ENCODE measurements at regions not wholly inside any gene's neighbourhood (a gene's known extent, or its start where the extent isn't known, plus 50 kb on each side); places are given as distances from the start of the nearest gene placed in this dataset.
"Not testable (repeated sequence)": the region's sequence is repeated elsewhere in the genome, so short reads cannot be mapped to it uniquely, and the experiment has no call there.

DNA sequence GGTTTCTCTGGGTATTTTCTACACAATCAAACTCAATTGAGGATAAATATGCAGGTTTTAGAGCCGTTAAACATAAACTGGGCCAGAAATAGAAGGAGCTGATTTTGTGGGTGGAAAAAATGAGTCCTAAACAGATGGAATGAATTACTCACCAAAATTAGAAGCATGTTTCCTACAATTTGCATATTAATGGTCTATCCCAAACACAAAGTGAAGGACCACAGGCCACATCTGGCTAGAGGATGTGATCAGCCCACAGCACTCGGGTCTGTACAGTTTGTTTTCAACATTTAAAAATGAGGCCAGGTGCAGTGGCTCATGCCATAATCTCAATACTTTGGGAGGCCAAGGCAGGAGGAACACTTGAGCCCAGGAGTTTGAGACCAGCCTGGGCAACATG lies 296.3 kb downstream of the PREX1 start:
- no peak for DNase-seq (ENCODE audit: extremely low read depth, low read depth)

DNA sequence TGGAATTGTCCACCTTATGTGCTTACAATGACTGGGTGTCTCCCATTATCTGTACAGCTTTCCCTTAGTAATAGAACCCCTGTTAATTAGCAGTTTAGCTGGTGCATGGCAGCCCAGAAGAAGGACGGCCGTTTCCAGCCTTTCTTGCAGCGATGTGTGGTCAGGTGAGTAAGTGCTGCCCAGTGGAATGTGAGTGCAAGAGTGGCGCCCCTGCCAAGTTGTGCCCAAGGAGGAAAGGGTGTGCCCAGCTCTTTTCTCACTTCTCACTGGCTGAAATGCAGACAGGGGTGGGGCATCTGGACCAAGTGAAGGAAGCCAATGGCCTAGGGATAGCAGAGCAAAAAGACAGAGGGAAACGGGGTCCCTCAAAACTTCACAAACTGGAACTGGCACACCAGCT lies 296.8 kb downstream of the PREX1 start:
- no peak for DNase-seq (ENCODE audit: extremely low read depth, low read depth)

DNA sequence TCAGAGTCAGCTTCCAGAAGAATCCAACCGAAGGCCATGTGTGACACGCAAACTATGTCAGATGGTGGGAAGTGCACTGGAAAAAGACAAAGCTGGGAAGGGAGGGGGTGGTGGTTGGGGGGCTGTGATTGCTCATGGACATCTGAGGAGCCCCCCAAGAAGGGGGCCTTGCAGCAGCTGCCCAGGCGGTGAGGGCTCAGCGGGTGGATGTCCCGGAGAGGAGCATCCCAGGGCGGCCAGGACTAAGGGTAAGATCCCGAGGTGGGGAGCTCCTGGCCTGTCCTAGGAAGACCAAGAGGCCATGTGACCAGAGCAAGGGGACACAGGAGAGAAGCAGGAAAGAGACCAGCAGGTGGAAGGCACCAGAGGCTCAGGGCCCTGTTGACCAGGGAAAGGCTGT lies 299.5 kb downstream of the PREX1 start:
- no peak for DNase-seq (ENCODE audit: extremely low read depth, low read depth)

DNA sequence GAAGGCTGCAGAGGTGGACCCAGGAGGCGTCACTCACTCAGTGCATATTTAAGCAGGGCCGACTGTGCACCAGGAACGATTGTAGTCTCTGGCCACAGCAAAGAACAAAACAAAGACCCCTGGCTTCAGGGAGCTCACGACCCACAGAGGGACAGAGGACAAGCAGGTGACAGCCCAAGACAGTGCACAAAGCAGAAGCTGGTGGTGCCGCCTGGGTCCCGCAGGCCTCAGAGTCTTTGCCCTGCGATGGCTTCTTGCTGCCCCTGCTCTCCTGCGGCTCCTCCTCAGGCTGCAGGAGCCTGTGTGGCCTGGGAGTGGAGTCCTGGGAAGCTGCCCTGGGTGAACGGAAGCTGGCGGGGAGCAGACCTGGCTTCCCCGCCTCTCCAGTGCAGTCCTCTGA lies 300.0 kb downstream of the PREX1 start:
- no peak for DNase-seq (ENCODE audit: extremely low read depth, low read depth)

DNA sequence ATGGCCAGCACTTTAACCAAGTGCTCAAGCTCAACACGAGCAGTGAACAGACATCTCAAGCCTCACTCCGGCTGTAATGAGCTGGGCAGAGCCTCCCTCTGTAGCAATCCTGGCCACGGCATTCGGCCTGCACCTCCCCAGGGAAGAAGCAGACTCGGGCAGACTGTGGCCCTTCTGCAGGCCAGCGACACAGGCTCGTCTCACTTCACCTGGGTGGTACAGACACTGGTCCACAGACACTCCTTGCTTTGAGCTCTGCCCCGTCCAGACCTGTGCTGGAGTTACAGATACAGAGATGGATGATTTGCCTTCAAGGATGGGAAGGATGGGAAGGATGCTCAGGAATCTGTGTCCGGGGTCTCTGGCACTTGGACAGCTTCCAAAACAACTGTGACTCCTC lies 300.9 kb downstream of the PREX1 start:
- DNase-seq (ENCODE audit: extremely low read depth, low read depth) = no peak

DNA sequence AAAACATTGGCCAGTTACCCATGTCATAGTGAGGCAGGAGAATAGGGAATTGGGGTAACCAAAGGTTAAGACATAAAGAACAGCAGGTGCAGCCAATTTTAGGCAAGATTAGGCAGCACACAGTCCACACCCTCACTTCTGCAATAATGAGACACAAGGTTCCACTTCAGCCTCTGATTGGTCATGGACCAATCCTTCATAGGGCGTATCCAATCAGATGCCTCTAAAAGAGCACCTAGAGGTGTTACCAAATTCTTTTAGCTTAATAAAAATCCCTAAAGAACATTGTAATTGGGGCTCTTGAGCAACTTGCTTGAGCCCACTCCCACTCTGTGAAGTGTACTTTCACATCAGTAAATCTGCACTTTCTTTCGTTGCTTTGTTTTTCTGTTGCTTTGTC lies 302.4 kb downstream of the PREX1 start:
- DNase-seq (ENCODE audit: extremely low read depth, low read depth) = no peak

DNA sequence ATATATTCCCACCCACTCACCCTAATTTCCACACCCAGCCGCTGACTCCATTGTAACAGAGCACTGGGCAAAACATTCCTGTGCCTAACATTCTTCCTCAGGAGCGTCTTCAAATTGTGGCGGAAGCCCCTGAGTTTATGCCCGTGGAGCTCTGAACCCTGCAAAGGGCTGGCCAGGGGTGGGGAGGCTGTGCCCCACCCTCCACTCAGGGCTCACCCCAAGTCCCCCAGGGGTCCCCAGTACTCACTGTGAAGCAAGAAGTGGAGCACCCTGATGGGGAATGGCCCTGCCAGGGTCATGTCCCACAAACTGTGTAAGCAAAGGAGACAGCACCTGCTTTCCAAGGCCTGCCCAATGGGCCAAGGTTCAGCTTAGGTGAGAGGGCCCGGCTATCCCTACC lies 303.2 kb downstream of the PREX1 start:
- DNase-seq (ENCODE audit: extremely low read depth, low read depth) = no peak

DNA sequence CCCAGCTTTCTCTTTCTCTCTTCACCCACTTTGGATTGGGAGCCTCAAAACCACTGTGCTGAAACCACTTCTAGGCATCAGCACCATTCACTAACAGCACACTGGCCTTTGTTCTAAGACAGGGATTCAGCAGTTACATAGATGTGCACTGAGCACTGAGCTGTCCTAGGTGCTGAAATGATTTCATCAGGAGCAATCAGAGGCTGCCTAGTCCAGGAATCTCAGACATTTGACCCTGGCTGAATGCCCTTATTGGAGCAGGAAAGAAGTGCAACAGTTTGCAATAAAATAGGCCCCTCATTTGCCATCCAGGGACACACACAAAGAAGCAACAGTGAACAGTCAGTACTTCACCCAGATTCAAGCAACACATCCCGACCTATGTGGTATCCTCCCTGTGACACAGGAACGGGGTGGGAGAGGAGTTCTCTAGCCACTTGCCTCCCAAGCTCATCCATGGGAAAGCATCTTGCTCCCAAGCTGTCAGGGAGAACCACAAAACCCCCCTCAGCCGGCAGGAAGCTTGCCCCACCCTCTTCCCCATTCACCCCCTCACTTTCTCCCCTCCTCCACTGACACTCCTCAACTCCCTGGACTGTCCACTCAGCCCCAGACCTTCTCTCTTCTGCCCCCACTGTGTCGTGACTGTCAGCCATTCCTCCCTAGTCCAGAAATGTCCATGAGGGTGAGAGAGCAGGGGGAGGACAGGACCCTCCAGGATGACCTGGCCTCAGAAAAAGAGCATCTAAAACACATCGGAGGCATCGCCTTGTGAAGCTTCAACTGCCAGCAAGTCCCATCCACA lies 304.4 kb downstream of the PREX1 start:
- peak; percentile 50 for DNase-seq (ENCODE audit: extremely low read depth, low read depth)

DNA sequence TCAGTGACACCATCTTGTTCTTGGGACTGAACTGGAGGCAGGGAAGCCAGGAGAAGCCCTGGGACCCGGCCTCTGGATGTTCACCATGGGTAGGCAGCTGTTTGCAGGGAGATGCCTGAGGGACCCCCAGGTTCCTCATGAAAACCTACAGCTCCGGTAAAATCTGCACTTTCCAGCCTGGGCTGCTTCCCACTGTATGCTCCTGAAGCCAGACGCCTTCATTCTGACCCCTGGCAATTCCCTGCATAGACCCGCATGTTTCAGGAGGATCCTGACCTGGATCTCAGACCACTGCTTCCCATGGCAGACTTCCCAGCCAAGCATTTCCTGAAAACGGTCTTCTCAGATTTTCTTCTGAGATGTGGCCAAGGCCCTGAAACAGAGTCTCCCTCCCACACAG lies 306.7 kb downstream of the PREX1 start:
- DNase-seq (ENCODE audit: extremely low read depth, low read depth) = no peak

DNA sequence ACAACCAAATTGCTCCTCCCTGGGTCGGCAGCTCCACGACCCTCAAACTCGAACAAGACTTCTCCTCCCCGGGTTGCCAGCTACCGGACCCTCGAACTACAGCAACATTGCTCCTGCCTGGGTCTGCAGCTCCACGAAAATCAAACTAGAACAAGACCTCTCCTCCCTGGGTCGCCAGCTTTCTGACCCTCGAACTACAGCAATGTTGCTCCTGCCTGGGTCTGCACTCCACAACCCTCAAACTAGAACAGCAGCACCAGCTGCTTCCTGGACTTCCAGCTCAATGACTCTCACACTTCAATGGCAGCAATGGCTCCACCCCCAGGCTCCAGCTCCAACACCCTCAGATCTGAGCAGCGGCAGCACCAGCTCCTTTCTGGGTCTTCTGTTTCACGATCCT lies 311.6 kb downstream of the PREX1 start:
- DNase-seq (ENCODE audit: extremely low read depth, low read depth) = not testable (repeated sequence)

DNA sequence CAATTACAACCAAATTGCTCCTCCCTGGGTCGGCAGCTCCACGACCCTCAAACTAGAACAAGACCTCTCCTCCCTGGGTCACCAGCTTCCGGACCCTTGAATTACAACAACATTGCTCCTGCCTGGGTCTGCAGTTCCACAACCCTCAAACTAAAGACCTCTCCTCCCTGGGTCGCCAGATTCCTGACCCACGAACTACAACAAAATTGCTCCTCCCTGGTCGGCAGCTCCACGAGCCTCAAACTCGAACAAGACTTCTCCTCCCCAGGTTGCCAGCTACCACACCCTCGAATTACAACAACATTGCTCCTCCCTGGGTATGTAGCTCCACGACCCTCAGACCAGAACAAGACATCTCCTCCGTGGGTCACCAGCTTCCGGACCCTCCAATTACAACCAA lies 313.2 kb downstream of the PREX1 start:
- DNase-seq (ENCODE audit: extremely low read depth, low read depth) = not testable (repeated sequence)

DNA sequence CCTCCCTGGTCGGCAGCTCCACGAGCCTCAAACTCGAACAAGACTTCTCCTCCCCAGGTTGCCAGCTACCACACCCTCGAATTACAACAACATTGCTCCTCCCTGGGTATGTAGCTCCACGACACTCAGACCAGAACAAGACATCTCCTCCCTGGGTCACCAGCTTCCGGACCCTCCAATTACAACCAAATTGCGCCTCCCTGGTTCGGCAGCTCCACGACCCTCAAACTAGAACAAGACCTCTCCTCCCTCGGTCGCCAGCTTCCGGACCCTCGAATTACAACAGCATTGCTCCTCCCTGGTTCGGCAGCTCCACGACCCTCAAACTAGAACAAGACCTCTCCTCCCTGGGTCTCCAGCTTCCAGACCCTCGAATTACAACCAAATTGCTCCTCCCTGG lies 315.3 kb downstream of the PREX1 start:
- DNase-seq (ENCODE audit: extremely low read depth, low read depth) = not testable (repeated sequence)

DNA sequence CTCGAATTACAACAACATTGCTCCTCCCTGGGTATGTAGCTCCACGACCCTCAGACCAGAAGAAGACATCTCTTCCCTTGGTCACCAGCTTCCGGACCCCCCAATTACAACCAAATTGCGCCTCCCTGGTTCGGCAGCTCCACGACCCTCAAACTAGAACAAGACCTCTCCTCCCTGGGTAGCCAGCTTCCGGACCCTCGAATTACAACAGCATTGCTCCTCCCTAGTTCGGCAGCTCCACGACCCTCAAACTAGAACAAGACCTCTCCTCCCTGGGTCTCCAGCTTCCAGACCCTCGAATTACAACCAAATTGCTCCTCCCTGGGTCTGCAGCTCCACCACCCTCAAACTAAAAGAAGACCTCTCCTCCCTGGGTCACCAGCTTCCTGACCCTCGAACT lies 322.7 kb downstream of the PREX1 start:
- not testable (repeated sequence) for DNase-seq (ENCODE audit: extremely low read depth, low read depth)

DNA sequence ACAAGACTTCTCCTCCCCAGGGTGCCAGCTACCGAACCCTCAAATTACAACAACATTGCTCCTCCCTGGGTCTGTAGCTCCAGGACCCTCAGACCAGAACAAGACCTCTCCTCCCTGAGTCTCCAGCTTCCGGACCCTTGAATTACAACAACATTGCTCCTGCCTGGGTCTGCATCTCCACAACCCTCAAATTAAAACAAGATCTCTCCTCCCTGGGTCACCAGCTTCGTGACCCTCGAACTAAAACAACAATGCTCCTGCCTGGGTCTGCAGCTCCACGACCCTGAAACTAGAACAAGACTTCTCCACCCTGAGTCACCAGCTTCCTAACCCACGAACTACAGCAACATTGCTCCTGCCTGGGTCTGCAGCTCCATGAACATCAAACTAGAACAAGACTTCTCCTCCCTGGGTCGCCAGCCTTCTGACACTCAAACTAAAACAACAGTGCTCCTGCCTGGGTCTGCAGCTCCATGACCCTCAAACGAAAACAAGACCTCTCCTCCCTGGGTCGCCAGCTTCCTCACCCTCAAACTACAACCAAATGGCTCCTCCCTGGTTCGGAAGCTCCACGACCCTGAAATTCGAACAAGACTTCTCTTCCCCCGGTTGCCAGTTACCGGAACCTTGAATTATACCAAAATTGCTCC lies 324.5 kb downstream of the PREX1 start:
- DNase-seq (ENCODE audit: extremely low read depth, low read depth) = no peak

DNA sequence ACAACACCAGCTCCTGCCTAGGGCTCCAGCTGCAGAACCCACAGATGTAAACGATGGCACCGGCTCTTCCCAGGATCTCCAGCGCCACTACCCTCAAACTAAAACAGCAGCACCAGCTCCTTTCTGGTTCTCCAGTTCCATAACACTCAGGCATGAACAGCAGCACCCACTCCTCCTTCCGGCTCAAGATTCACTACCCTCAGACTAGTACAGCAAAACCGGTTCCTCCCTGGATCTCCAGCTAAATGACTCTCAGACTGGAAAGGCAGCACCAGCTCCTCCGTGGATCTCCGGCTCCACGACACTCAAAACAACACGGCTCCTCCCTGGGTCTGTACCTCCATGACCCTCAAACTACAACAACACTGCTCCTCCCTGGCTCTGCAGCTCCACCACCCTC lies 325.0 kb downstream of the PREX1 start:
- DNase-seq (ENCODE audit: extremely low read depth, low read depth) = no peak

DNA sequence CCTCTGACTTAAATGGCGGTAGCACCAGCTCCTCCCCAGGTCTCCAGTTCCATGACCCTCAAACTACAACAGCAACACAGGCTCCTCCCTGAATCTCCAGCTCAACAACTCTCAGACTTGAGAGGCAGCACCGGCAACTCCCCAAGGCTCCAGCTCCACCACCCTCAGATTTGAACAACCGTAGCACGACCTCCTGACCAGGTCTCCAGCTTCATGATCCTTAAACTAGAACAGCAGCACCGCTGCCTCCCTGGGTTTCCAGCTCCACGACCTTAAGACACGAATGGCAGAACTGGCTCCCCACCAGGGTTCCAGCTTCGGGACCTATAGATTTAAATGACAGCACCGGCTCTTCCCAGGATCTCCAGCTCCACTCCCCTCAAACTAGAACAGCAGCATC lies 325.8 kb downstream of the PREX1 start:
- DNase-seq (ENCODE audit: extremely low read depth, low read depth) = no peak

DNA sequence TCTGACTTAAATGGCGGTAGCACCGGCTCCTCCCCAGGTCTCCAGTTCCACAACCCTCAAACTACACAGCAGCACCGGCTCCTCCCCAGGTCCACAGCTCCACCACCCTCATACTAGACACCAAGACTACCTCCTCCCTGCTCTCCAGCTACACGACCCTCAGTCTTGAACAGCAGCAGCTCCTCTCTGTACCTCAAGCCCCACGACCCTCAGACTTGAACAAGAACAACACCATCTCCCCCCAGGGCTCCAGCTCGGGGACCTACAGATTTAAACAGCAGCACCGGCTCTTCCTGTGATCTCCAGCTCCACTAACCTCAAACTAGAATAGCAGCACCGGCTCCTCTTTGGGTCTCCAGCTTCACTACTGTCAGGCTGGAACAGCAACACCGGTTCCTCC lies 326.9 kb downstream of the PREX1 start:
- not testable (repeated sequence) for DNase-seq (ENCODE audit: extremely low read depth, low read depth)

DNA sequence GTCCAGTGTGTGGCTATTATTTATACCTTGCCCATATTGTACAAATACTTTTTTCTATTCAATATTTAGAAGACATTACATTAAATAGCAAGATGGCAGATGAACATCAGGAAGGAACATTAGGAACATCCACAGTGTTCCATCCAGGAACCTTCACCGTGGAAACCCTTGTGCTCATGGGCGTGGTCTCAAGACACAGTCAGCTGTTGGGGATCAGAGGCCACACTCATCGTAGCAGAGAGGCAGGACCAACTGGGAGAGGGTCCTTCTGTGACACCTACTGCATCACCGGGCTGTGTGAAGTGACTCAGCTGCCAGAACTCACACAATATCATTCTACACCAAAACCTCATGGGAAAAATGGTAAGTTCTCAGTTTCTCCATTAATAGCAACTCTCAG lies 328.9 kb downstream of the PREX1 start:
- DNase-seq (ENCODE audit: extremely low read depth, low read depth) = not testable (repeated sequence)

DNA sequence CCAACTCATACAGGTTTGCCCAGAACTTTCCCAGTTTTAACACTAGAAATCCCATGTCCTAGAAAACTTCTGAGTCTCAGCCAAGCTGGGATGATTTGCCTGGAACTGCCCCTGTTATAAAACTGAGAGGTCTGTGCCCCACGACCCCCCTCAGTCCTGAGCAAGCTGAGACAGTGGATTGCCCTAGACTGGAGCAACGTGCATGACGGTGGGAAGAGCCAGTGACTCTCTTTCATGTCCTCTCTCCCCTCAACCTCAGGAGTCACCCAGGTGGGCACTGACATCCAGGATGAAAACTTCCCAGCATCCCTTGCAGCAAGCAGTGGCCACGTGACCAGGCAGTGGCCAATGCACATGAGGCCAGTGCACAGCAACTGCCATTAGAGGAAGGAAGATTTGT lies 329.7 kb downstream of the PREX1 start:
- DNase-seq (ENCODE audit: extremely low read depth, low read depth) = not testable (repeated sequence)

DNA sequence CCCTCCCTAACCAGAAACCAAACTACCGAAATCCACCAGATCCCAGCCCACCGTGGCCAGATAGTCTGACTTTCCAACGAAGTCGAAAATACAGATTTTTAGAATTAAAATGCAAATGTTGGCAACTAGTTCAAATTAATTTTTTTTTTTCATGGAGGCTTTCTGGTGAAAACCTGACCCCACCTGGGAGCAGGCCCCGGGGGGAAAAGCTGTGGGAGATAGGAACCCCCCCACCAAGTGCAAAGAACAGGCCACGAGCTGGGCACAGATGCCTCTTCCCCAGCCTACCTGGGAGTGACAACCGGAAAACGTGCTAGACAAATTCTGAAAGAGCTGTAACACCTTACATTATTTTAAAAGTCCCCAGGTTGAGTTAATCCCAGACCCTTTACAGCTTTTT lies 333.8 kb downstream of the PREX1 start:
- DNase-seq (ENCODE audit: extremely low read depth, low read depth) = no peak

DNA sequence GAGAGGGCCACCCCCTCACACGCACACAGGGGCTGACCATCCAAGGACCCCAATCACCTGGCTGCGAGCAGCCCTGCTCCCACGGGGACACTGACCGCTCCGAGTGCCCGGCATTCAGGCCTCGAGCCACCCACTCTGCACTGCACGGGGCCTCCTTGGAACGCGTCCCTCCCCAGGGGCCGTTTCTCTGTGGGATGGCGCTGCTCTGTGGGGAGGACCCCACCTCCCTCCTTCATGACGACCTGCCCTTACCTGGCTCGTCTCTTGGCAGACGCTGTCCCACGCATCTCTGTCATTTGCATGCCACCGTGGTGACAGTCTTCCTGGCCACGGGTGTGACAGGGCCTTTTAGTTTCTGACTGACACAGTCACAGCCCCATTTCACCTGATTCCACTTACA lies 334.5 kb downstream of the PREX1 start:
- not testable (repeated sequence) for DNase-seq (ENCODE audit: extremely low read depth, low read depth)

DNA sequence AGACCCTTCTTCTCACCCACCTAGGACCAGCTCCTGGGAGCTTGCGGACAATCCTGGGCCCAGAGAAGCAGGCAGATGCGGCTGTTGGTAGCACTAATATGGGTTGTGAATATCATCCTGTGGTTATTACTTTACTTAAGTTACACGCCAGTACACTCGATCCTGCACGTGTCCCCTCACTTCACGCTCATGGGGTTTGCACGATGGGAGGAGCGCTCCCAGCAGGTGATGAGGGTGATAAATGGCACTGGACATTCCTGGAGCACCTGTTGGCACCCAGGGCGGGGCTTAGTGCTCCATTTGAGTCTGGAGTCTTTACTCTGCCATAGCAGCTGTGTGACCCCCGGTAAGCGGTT lies 335.1 kb downstream of the PREX1 start:
- no peak for DNase-seq (ENCODE audit: extremely low read depth, low read depth)
